H9 (cell line): ENCODE measurements at regions not wholly inside any gene's neighbourhood (a gene's known extent, or its start where the extent isn't known, plus 50 kb on each side); places are given as distances from the start of the nearest gene placed in this dataset.
"Not testable (repeated sequence)": the region's sequence is repeated elsewhere in the genome, so short reads cannot be mapped to it uniquely, and the experiment has no call there.

Experiments used
- DNase-seq: peaks from one replicate; pipeline ENCODE4 v3.0.0-alpha.2; 2017
- H2AFZ ChIP-seq: one replicate; pipeline ENCODE4 v1.6.1; 2013; ENCODE audit warnings: mild to moderate bottlenecking, low read length, control low read depth, moderate library complexity
- H2AK5ac ChIP-seq: 2 replicates; pipeline ENCODE4 v1.6.1; 2013; ENCODE audit warnings: low read length, control low read depth, mixed read lengths; ENCODE audit not compliant: insufficient read length
- H2BK120ac ChIP-seq: one replicate; pipeline ENCODE4 v1.6.1; 2013; ENCODE audit warnings: low read depth, mild to moderate bottlenecking, low read length, control low read depth, inconsistent platforms; ENCODE audit not compliant: poor library complexity, severe bottlenecking
- H2BK12ac ChIP-seq: 2 replicates; pipeline ENCODE4 v1.6.1; 2013; ENCODE audit warnings: low read length, control low read depth, mixed read lengths, low read depth; ENCODE audit not compliant: insufficient read length
- H2BK15ac ChIP-seq: 2 replicates; pipeline ENCODE4 v1.6.1; 2013; ENCODE audit warnings: low read depth, low read length, control low read depth
- H2BK20ac ChIP-seq: one replicate; pipeline ENCODE4 v1.6.1; 2013; ENCODE audit warnings: low read depth, mild to moderate bottlenecking, low read length, control low read depth, inconsistent platforms; ENCODE audit not compliant: poor library complexity, severe bottlenecking
- H2BK5ac ChIP-seq: 2 replicates; pipeline ENCODE4 v1.6.1; 2013; ENCODE audit warnings: low read length, control low read depth, mixed read lengths; ENCODE audit not compliant: insufficient read length
- H3K14ac ChIP-seq: 2 replicates; pipeline ENCODE4 v1.6.1; 2013; ENCODE audit warnings: low read length, control low read depth; ENCODE audit not compliant: insufficient read depth
- H3K18ac ChIP-seq: 2 replicates; pipeline ENCODE4 v1.6.1; 2013; ENCODE audit warnings: low read depth, mild to moderate bottlenecking, mixed read lengths, low read length, control low read depth; ENCODE audit not compliant: insufficient read length
- H3K23ac ChIP-seq: 2 replicates; pipeline ENCODE4 v1.6.1; 2013; ENCODE audit warnings: low read length, control low read depth, mixed read lengths, low read depth; ENCODE audit not compliant: insufficient read length
- H3K23me2 ChIP-seq: 2 replicates; pipeline ENCODE4 v1.6.1; 2013; ENCODE audit warnings: low read depth, mild to moderate bottlenecking, mixed read lengths, low read length, control low read depth; ENCODE audit not compliant: insufficient read length, poor library complexity, severe bottlenecking
- H3K27ac ChIP-seq: 2 replicates; pipeline ENCODE4 v1.5.1; 2013; ENCODE audit warnings: low read length, control low read depth, mixed read lengths, low read depth; ENCODE audit not compliant: insufficient read length
- H3K27me3 ChIP-seq: 2 replicates; pipeline ENCODE4 v1.6.1; 2013; ENCODE audit warnings: low read length, control low read depth, inconsistent platforms; ENCODE audit not compliant: insufficient read depth
- H3K4ac ChIP-seq: 2 replicates; pipeline ENCODE4 v1.6.1; 2013; ENCODE audit warnings: low read depth, mild to moderate bottlenecking, control low read depth, inconsistent platforms, low read length, moderate library complexity
- H3K4me1 ChIP-seq: 2 replicates; pipeline ENCODE4 v1.6.1; 2013; ENCODE audit warnings: low read length, control low read depth, inconsistent platforms; ENCODE audit not compliant: insufficient read depth
- H3K4me2 ChIP-seq: 2 replicates; pipeline ENCODE4 v1.6.1; 2013; ENCODE audit warnings: low read length, control low read depth, mixed read lengths; ENCODE audit not compliant: insufficient read length, insufficient read depth
- H3K56ac ChIP-seq: 2 replicates; pipeline ENCODE4 v1.6.1; 2013; ENCODE audit warnings: low read depth, mild to moderate bottlenecking, mixed read lengths, low read length, control low read depth; ENCODE audit not compliant: insufficient read length
- H3K79me1 ChIP-seq: 2 replicates; pipeline ENCODE4 v1.6.1; 2013; ENCODE audit warnings: low read depth, mild to moderate bottlenecking, moderate library complexity, low read length, control low read depth, inconsistent platforms; ENCODE audit not compliant: insufficient read depth, poor library complexity, severe bottlenecking
- H3K79me2 ChIP-seq: 2 replicates; pipeline ENCODE4 v1.6.1; 2013; ENCODE audit warnings: low read length, control low read depth, inconsistent platforms; ENCODE audit not compliant: insufficient read depth
- H3K9ac ChIP-seq: 2 replicates; pipeline ENCODE4 v1.6.1; 2013; ENCODE audit warnings: low read length, control low read depth, mixed read lengths; ENCODE audit not compliant: insufficient read length; ENCODE audit errors: extremely low read depth
- H3K9me3 ChIP-seq: one replicate; pipeline ENCODE4 v1.6.1; 2013; ENCODE audit warnings: low read depth, low read length, inconsistent platforms; ENCODE audit not compliant: control insufficient read depth
- H3T11ph ChIP-seq: one replicate; pipeline ENCODE4 v1.6.1; 2013; ENCODE audit warnings: mild to moderate bottlenecking, low read length, control low read depth, inconsistent platforms
- H4K20me1 ChIP-seq: one replicate; pipeline ENCODE4 v1.6.1; 2013; ENCODE audit not compliant: control insufficient read depth, insufficient read length, insufficient read depth
- H4K5ac ChIP-seq: 2 replicates; pipeline ENCODE4 v1.6.1; 2013; ENCODE audit warnings: low read depth, mild to moderate bottlenecking, mixed read lengths, low read length, control low read depth; ENCODE audit not compliant: insufficient read length
- H4K8ac ChIP-seq: replicated peaks from 2 replicates; pipeline ENCODE4 v1.6.1; 2013; ENCODE audit warnings: low read length, control low read depth, mixed read lengths, low read depth; ENCODE audit not compliant: insufficient read length
- H4K91ac ChIP-seq: 2 replicates; pipeline ENCODE4 v1.6.1; 2013; ENCODE audit warnings: low read depth, mild to moderate bottlenecking, moderate library complexity, mixed read lengths, low read length, control low read depth; ENCODE audit not compliant: insufficient read length
- H3K27ac Mint-ChIP-seq, 3 experiments: 2 replicates in 2 of 3; 3 replicates in 1 of 3; pipeline ENCODE4 v1.8.0; 2020 to 2021; ENCODE audit warnings: mixed read lengths in 3 of 3, mild to moderate bottlenecking in 1 of 3, moderate library complexity in 1 of 3
- H3K27me3 Mint-ChIP-seq: 2 replicates; pipeline ENCODE4 v1.8.0; 2021; ENCODE audit warnings: low read depth, mild to moderate bottlenecking, moderate library complexity, mixed read lengths
- H3K36me3 Mint-ChIP-seq, 3 experiments: 2 replicates in 2 of 3; 3 replicates in 1 of 3; pipeline ENCODE4 v1.8.0; 2020 to 2021; ENCODE audit warnings: low read depth in 3 of 3, mixed read lengths in 3 of 3; ENCODE audit not compliant: insufficient read depth in 1 of 3
- H3K4me1 Mint-ChIP-seq, 2 experiments: 2 replicates each; pipeline ENCODE4 v1.8.0; 2020; ENCODE audit warnings: mixed read lengths in 2 of 2
- H3K4me3 Mint-ChIP-seq, 2 experiments: 2 replicates in 1 of 2; 3 replicates in 1 of 2; pipeline ENCODE4 v1.8.0; 2020 to 2021; ENCODE audit warnings: mild to moderate bottlenecking in 2 of 2, mixed read lengths in 2 of 2, moderate library complexity in 1 of 2
- H3K9me3 Mint-ChIP-seq, 2 experiments: 2 replicates in 1 of 2; 3 replicates in 1 of 2; pipeline ENCODE4 v1.8.0; 2020; ENCODE audit warnings: mild to moderate bottlenecking in 2 of 2, mixed read lengths in 2 of 2, moderate library complexity in 1 of 2
- CTCF ChIP-seq: fragments of 200-600 bp; sonication (generic); conservative IDR thresholded peaks from 3 replicates; pipeline ENCODE4 v1.8.0; 2021; ENCODE audit warnings: antibody characterized with exemption, mild to moderate bottlenecking
- WGBS: extraction: QIAGEN DNeasy Blood & Tissue Kit; methylation state at CpG from one replicate; pipeline ENCODE4 v1.1.7; 2013; ENCODE audit warnings: missing lambda C conversion rate, low lambda C conversion rate, mixed read lengths; ENCODE audit not compliant: insufficient read length; ENCODE audit errors: extremely low coverage; 5-methylcytosine and 5-hydroxymethylcytosine counted together

- Histone ChIP-seq H2BK120ac (no peak overlapping the region), H3K18ac (no peak overlapping the region), H2AK5ac (no peak overlapping the region), H3T11ph (no peak overlapping the region), H3K14ac (no peak overlapping the region), H3K9ac (no peak overlapping the region), H3K56ac (no peak overlapping the region), H4K5ac (no peak overlapping the region), H3K4me1 (no peaks in the 10 kb centered on the region), H2AFZ (no peak overlapping the region), H3K4me2 (no peak overlapping the region), H2BK15ac (no peak overlapping the region), H2BK5ac (no peak overlapping the region), H3K79me2 (no peaks in the 10 kb centered on the region), H2BK20ac (no peak overlapping the region), H3K23ac (no peak overlapping the region), H3K79me1 (no peaks in the 10 kb centered on the region), H4K91ac (no peak overlapping the region), H3K9me3 (peaks cover 19% of the 10 kb centered on the region), H4K20me1 (no peaks in the 10 kb centered on the region), H4K8ac (no peak overlapping the region), H3K27me3 (no peaks in the 10 kb centered on the region), H3K4ac (no peak overlapping the region), H2BK12ac (no peak overlapping the region), H3K23me2 (no peaks in the 10 kb centered on the region), H3K27ac (no peak overlapping the region)
- no CpG with 5 or more reads among the region's 4 CpGs for WGBS
- Mint-ChIP-seq H3K27me3 (peaks cover 4% of the 10 kb centered on the region; the same call in 1 of the 2 replicates), H3K27ac (no peak overlapping the region), H3K36me3 (peaks cover 7 to 11% (median 9%) of the 10 kb centered on the region in 3 experiments; a peak in 5 of 7 replicates), H3K4me3 (no peak overlapping the region), H3K4me1 (peaks cover 2 to 7% of the 10 kb centered on the region in 2 experiments; a peak in 2 of 4 replicates), H3K9me3 (peaks cover 71 to 80% of the 10 kb centered on the region in 2 experiments)
- no peak for DNase-seq
- no peak for TF ChIP-seq CTCF
Observed at GRCh38 chrX:55841962-55842752, 124.6 kb downstream of the RRAGB start.

- H4K20me1 ChIP-seq, H4K5ac ChIP-seq, H3K4ac ChIP-seq, H2BK15ac ChIP-seq, DNase-seq, H3K18ac ChIP-seq, H3K4me1 ChIP-seq, H2BK20ac ChIP-seq, H4K8ac ChIP-seq, H2BK120ac ChIP-seq, H3K79me2 ChIP-seq, H3K36me3 Mint-ChIP-seq, H3K14ac ChIP-seq, H3K4me3 Mint-ChIP-seq, H3K56ac ChIP-seq, H2BK12ac ChIP-seq, H2AK5ac ChIP-seq, H3K9ac ChIP-seq, H3K23ac ChIP-seq, H3K23me2 ChIP-seq, H3K9me3 ChIP-seq, H2BK5ac ChIP-seq, H3K27me3 Mint-ChIP-seq, H3K4me2 ChIP-seq, H3K27me3 ChIP-seq, H3T11ph ChIP-seq, H3K27ac ChIP-seq, H3K79me1 ChIP-seq, H2AFZ ChIP-seq, H4K91ac ChIP-seq, H3K27ac Mint-ChIP-seq: not testable (repeated sequence)
- H3K9me3 Mint-ChIP-seq = peaks cover 77 to 81% of the 10 kb centered on the region in 2 experiments
- WGBS = no CpG with 5 or more reads among the region's 4 CpGs
- H3K4me1 Mint-ChIP-seq = peaks cover 20 to 22% of the 10 kb centered on the region in 2 experiments
Observed at GRCh38 chrX:55866779-55867178, 149.2 kb downstream of the RRAGB start.
